Type B pancreatic cell (in vitro differentiated cells): ENCODE measurements at regions not wholly inside any gene's neighbourhood (a gene's known extent, or its start where the extent isn't known, plus 50 kb on each side); places are given as distances from the start of the nearest gene placed in this dataset.

Experiments used
- DNase-seq: peaks from one replicate; pipeline ENCODE4 v3.0.0; 2021; ENCODE audit warnings: mixed read lengths; ENCODE audit not compliant: unreplicated experiment; ENCODE audit errors: extremely low spot score
- H3K27ac Mint-ChIP-seq: 2 replicates; pipeline ENCODE4 v1.8.0; 2021; ENCODE audit warnings: mild to moderate bottlenecking, mixed read lengths
- H3K27me3 Mint-ChIP-seq: 2 replicates; pipeline ENCODE4 v1.8.0; 2021; ENCODE audit warnings: mixed read lengths
- H3K36me3 Mint-ChIP-seq: 2 replicates; pipeline ENCODE4 v1.8.0; 2021; ENCODE audit warnings: mixed read lengths
- H3K4me1 Mint-ChIP-seq: one replicate; pipeline ENCODE4 v1.8.0; 2021; ENCODE audit warnings: mixed read lengths; ENCODE audit not compliant: unreplicated experiment
- H3K4me3 Mint-ChIP-seq: 2 replicates; pipeline ENCODE4 v1.8.0; 2021; ENCODE audit warnings: mild to moderate bottlenecking, mixed read lengths
- H3K9me3 Mint-ChIP-seq: 2 replicates; pipeline ENCODE4 v1.8.0; 2021; ENCODE audit warnings: mixed read lengths
- TF ChIP-seq, protein P1 (sequence below): fragments of 200-600 bp; sonication (generic); conservative IDR thresholded peaks from 2 replicates; pipeline ENCODE4 v1.5.0; 2021; ENCODE audit warnings: antibody characterized with exemption, mild to moderate bottlenecking

GRCh38 chr3:146823622-146824021 is 218.5 kb upstream of the PLSCR5 start:
- no peaks in the 10 kb centered on the region for H3K9me3 Mint-ChIP-seq
- H3K36me3 Mint-ChIP-seq = no peaks in the 10 kb centered on the region
- no peaks in the 10 kb centered on the region for H3K27me3 Mint-ChIP-seq
- TF ChIP-seq, protein P1, sequence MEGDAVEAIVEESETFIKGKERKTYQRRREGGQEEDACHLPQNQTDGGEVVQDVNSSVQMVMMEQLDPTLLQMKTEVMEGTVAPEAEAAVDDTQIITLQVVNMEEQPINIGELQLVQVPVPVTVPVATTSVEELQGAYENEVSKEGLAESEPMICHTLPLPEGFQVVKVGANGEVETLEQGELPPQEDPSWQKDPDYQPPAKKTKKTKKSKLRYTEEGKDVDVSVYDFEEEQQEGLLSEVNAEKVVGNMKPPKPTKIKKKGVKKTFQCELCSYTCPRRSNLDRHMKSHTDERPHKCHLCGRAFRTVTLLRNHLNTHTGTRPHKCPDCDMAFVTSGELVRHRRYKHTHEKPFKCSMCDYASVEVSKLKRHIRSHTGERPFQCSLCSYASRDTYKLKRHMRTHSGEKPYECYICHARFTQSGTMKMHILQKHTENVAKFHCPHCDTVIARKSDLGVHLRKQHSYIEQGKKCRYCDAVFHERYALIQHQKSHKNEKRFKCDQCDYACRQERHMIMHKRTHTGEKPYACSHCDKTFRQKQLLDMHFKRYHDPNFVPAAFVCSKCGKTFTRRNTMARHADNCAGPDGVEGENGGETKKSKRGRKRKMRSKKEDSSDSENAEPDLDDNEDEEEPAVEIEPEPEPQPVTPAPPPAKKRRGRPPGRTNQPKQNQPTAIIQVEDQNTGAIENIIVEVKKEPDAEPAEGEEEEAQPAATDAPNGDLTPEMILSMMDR = no peak
- no peak for DNase-seq
- H3K4me1 Mint-ChIP-seq = no peaks in the 10 kb centered on the region
- H3K4me3 Mint-ChIP-seq = no peak overlapping the region
- no peak overlapping the region for H3K27ac Mint-ChIP-seq

DNA sequence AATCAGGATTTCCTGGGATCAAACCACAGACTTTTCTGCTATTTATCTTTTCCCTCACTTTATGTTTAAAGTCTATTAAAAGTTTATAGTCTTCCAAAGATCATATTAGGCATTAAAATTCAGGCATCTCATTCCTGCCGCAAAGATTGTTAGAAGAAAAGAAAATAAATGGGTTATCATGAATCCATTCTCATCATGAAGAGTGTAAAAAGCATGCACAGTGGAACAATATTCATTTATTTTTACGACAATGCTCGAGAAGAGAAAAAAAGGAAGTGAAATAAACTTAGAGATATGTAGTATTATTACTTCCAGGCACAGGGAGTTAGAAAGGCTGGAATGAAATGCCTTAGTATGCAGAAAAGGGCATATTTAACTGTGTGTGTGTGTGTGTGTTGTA is 213.7 kb upstream of the PLSCR5 start:
- H3K36me3 Mint-ChIP-seq = no peaks in the 10 kb centered on the region
- no peaks in the 10 kb centered on the region for H3K27me3 Mint-ChIP-seq
- no peak for DNase-seq
- TF ChIP-seq, protein P1 = no peak
- H3K4me3 Mint-ChIP-seq = no peak overlapping the region
- H3K4me1 Mint-ChIP-seq = peaks cover 5% of the 10 kb centered on the region
- H3K9me3 Mint-ChIP-seq = no peaks in the 10 kb centered on the region
- H3K27ac Mint-ChIP-seq = no peak overlapping the region

DNA sequence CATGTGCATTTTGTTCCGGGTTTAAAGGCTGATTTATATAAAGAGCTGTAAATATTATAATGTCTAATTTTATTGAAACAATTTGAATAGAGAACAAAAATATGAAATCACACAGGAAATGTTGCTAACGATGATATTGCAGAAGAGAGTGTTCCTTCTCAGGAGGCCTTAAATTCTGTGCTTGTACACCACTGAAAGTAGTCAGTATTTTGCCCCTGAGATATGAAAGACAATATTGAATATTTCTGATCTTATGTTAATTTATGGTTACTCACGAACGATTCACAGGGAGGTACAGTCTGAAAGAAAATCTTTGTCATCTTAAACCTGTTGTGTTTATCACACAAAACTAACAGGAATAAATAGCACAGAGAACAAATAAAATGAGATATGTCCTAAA is 213.2 kb upstream of the PLSCR5 start:
- no peak for DNase-seq
- Mint-ChIP-seq H3K36me3 (no peaks in the 10 kb centered on the region), H3K4me3 (no peak overlapping the region), H3K27ac (no peak overlapping the region), H3K4me1 (peaks cover 9% of the 10 kb centered on the region), H3K9me3 (no peaks in the 10 kb centered on the region), H3K27me3 (no peaks in the 10 kb centered on the region)
- TF ChIP-seq, protein P1 = no peak

DNA sequence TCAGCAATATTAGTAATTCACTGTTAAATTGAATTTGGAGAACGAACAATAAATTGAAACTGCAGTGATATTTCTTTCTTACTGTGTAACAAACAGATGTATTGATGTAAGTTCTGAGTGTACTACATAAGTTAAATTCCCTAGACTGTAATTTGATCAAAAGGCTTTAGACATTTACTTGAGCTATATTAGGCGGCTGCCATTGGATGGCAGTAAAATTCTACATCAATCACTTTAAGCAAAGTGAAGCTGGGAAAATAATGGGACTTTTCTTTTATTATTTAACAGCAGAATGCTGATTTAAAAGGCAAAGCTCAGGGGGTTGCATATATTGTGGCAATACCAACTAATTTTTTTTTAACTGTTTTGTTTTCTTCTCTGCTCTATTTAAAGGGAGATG is 212.6 kb upstream of the PLSCR5 start:
- peaks cover 13% of the 10 kb centered on the region for H3K4me1 Mint-ChIP-seq
- no peaks in the 10 kb centered on the region for H3K27me3 Mint-ChIP-seq
- no peaks in the 10 kb centered on the region for H3K36me3 Mint-ChIP-seq
- TF ChIP-seq, protein P1 = peak; percentile 64
- no peak for DNase-seq
- no peaks in the 10 kb centered on the region for H3K9me3 Mint-ChIP-seq
- H3K27ac Mint-ChIP-seq = no peak overlapping the region
- H3K4me3 Mint-ChIP-seq = no peak overlapping the region

DNA sequence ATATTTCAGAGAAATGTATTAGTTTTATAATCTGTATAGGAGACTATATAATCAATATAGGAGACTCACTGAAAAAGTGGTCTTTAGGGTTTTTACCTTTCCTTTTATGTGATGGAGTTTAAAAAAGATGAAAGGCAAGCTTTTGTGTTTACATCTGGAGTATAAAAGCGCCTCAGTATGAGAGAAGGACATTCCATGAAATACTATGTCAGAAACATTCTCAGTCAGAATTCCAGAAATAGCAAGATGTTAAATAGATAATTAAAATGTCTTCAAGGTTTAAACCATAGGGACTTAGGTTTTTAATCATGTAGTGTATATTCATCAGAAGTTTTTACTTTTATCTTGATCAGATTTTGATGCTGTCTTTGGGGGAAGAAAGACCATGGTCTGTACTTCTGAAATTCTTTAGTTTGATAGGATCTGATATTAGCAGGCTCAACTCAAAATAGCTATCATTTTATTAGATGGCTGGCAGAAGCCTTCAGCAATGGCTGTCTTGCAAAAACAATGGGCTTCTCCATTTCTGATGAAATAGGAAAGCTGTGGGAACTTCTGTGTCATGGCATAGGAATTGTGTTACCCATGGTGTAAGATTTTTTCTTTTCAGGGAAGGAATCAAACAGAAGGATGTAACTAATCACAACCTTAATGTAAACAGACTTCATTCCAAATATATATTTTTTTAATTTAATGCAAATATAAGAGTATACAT is 209.6 kb upstream of the PLSCR5 start:
- Mint-ChIP-seq H3K4me1 (peaks cover 13% of the 10 kb centered on the region), H3K4me3 (no peak overlapping the region), H3K27me3 (no peaks in the 10 kb centered on the region), H3K27ac (no peak overlapping the region), H3K36me3 (no peaks in the 10 kb centered on the region), H3K9me3 (no peaks in the 10 kb centered on the region)
- TF ChIP-seq, protein P1 = no peak
- DNase-seq = no peak
